BJ (cell line): ENCODE measurements at regions not wholly inside any gene's neighbourhood (a gene's known extent, or its start where the extent isn't known, plus 50 kb on each side); places are given as distances from the start of the nearest gene placed in this dataset.
"Not testable (repeated sequence)": the region's sequence is repeated elsewhere in the genome, so short reads cannot be mapped to it uniquely, and the experiment has no call there.

ENCODE experiments used
- CTCF ChIA-PET: fragments of 350-600 bp; formaldehyde crosslinking; extraction: SDS; loops from one replicate; lab custom pipeline; 2021; ENCODE audit warnings: antibody characterized with exemption, inconsistent platforms; lab: Yijun Ruan, JAX
- POLR2A ChIA-PET: fragments of 300-600 bp; sonication (Branson Sonifier 250); formaldehyde crosslinking; extraction: SDS; loops from one replicate; lab custom pipeline; 2021; ENCODE audit warnings: antibody characterized with exemption; lab: Charles Lee
- DNase-seq: peaks from one replicate; pipeline ENCODE4 v3.0.0-alpha.2; 2011; ENCODE audit warnings: low read depth
- H3K27me3 ChIP-seq: 2 replicates; pipeline ENCODE4 v1.6.0; 2011; ENCODE audit warnings: low read length; ENCODE audit not compliant: control insufficient read depth, insufficient read depth
- H3K36me3 ChIP-seq: 2 replicates; pipeline ENCODE4 v1.5.1; 2011; ENCODE audit warnings: low read length; ENCODE audit not compliant: control insufficient read depth, insufficient read depth
- H3K4me3 ChIP-seq: 2 replicates; pipeline ENCODE4 v1.5.1; 2011; ENCODE audit warnings: low read depth, mild to moderate bottlenecking, control low read depth, low read length
- CTCF ChIP-seq: IDR thresholded peaks from 2 replicates; pipeline ENCODE4 v1.5.1; 2011; ENCODE audit warnings: low read depth, mild to moderate bottlenecking, control low read depth, inconsistent platforms, low read length, moderate library complexity; ENCODE audit not compliant: insufficient read depth

- Histone ChIP-seq H3K4me3 (no peak overlapping the region), H3K36me3 (no peaks in the 10 kb centered on the region), H3K27me3 (peaks cover 4% of the 10 kb centered on the region; the same call in 1 of the 2 replicates)
- TF ChIP-seq CTCF, result no peak
- CTCF ChIA-PET, result interaction anchor here (1.1 kb wide), 1 partner anchor 15 kb away, joined by 3 read pairs; no protein-coding TSS in a partner anchor
- DNase-seq, result no peak
- POLR2A ChIA-PET, result no interaction called here
Observed at GRCh38 chr17:59498530-59499307, 66.7 kb upstream of the DHX40 start.

GRCh38 chr17:59500086-59500655 is 65.2 kb upstream of the DHX40 start:
- H3K4me3 ChIP-seq, CTCF ChIA-PET, POLR2A ChIA-PET, DNase-seq, H3K27me3 ChIP-seq, H3K36me3 ChIP-seq: not testable (repeated sequence)

- ChIA-PET CTCF (no interaction called here), POLR2A (no interaction called here)
- no peak for TF ChIP-seq CTCF
Observed at GRCh38 chr17:59501690-59502089, 63.7 kb upstream of the DHX40 start.

GRCh38 chr17:59502800-59503199 is 62.6 kb upstream of the DHX40 start:
- Histone ChIP-seq H3K27me3 (no peaks in the 10 kb centered on the region), H3K4me3 (no peak overlapping the region), H3K36me3 (no peaks in the 10 kb centered on the region)
- POLR2A ChIA-PET, result no interaction called here
- CTCF ChIA-PET, result interaction anchor here (1.4 kb wide), 1 partner anchor 19 kb away, joined by 4 read pairs; no protein-coding TSS in a partner anchor
- DNase-seq, result no peak
- no peak for TF ChIP-seq CTCF

More at GRCh38 chr17:59501690-59502089, 63.7 kb upstream of the DHX40 start:
- H3K4me3 ChIP-seq, result no peak overlapping the region
- no peak for DNase-seq
- no peaks in the 10 kb centered on the region for H3K27me3 ChIP-seq
- no peaks in the 10 kb centered on the region for H3K36me3 ChIP-seq

GRCh38 chr17:59503500-59503899 is 61.9 kb upstream of the DHX40 start:
- no peak overlapping the region for H3K4me3 ChIP-seq
- no peak for TF ChIP-seq CTCF
- H3K27me3 ChIP-seq, result no peaks in the 10 kb centered on the region
- no peaks in the 10 kb centered on the region for H3K36me3 ChIP-seq
- CTCF ChIA-PET, result interaction anchor here (0.7 to 1.4 kb wide), 2 partner anchors 17 to 20 kb away, joined by 3 to 4 read pairs; no protein-coding TSS in a partner anchor
- no peak for DNase-seq
- POLR2A ChIA-PET, result no interaction called here
